ENCODE measurements at regions not wholly inside any gene's neighbourhood (a gene's known extent, or its start where the extent isn't known, plus 50 kb on each side); places are given as distances from the start of the nearest gene placed in this dataset.

- Histone ChIP-seq H3K27ac (no peak overlapping the region), H3K4me1 (no peaks in the 10 kb centered on the region), H3K9me3 (no peaks in the 10 kb centered on the region), H3K27me3 (replicated peaks in 1 of 7) (no peaks in the 10 kb centered on the region), H3K36me3 (no peaks in the 10 kb centered on the region), H3K4me3 (no peak overlapping the region)
- WGBS, 5 donors, result 72 to 89% (median 83%) methylated on average over 3 of the region's 3 CpGs
- intact Hi-C loops (cut with DNase I; ENCODE audit: low total_unique reads), result no loop called here
- TF ChIP-seq POLR2A (IDR thresholded peaks at IDR 0.05), result no peak
- TF ChIP-seq, protein P1, sequence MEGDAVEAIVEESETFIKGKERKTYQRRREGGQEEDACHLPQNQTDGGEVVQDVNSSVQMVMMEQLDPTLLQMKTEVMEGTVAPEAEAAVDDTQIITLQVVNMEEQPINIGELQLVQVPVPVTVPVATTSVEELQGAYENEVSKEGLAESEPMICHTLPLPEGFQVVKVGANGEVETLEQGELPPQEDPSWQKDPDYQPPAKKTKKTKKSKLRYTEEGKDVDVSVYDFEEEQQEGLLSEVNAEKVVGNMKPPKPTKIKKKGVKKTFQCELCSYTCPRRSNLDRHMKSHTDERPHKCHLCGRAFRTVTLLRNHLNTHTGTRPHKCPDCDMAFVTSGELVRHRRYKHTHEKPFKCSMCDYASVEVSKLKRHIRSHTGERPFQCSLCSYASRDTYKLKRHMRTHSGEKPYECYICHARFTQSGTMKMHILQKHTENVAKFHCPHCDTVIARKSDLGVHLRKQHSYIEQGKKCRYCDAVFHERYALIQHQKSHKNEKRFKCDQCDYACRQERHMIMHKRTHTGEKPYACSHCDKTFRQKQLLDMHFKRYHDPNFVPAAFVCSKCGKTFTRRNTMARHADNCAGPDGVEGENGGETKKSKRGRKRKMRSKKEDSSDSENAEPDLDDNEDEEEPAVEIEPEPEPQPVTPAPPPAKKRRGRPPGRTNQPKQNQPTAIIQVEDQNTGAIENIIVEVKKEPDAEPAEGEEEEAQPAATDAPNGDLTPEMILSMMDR (IDR thresholded peaks at IDR 0.05 in 8 of 11, conservative IDR thresholded peaks at IDR 0.05 in 3 of 11), result no peak
- TF ChIP-seq POLR2AphosphoS5 (IDR thresholded peaks at IDR 0.05), result no peak
- no peak for DNase-seq
Measured at GRCh38 chr15:62616746-62617145, 425.8 kb upstream of the TPM1 start.

- TF ChIP-seq, protein P1 (IDR thresholded peaks at IDR 0.05 in 8 of 11, conservative IDR thresholded peaks at IDR 0.05 in 3 of 11), result no peak
- TF ChIP-seq POLR2AphosphoS5 (IDR thresholded peaks at IDR 0.05) (no peak), POLR2A (IDR thresholded peaks at IDR 0.05) (no peak)
- DNase-seq, result no peak
- no peak overlapping the region for H3K27ac ChIP-seq
- intact Hi-C loops (cut with DNase I; ENCODE audit: low total_unique reads), result no loop called here
- no peaks in the 10 kb centered on the region for H3K36me3 ChIP-seq
- no peaks in the 10 kb centered on the region for H3K27me3 ChIP-seq (replicated peaks in 1 of 7)
- no peaks in the 10 kb centered on the region for H3K4me1 ChIP-seq
- no peak overlapping the region for H3K4me3 ChIP-seq
- WGBS, 5 donors, result 88 to 92% (median 90%) methylated on average over 4 of the region's 4 CpGs
- H3K9me3 ChIP-seq, result no peaks in the 10 kb centered on the region
Measured at GRCh38 chr15:62617741-62618140, 424.8 kb upstream of the TPM1 start.

- H3K4me3 ChIP-seq, result no peak overlapping the region
- intact Hi-C loops (cut with DNase I; ENCODE audit: low total_unique reads), result no loop called here
- H3K4me1 ChIP-seq, result no peaks in the 10 kb centered on the region
- no peak overlapping the region for H3K27ac ChIP-seq
- 93 to 100% (median 95%) methylated on average over 2 of the region's 2 CpGs for WGBS, 5 donors
- no peaks in the 10 kb centered on the region for H3K36me3 ChIP-seq
- TF ChIP-seq POLR2AphosphoS5 (IDR thresholded peaks at IDR 0.05) (no peak), POLR2A (IDR thresholded peaks at IDR 0.05) (no peak)
- TF ChIP-seq, protein P1 (IDR thresholded peaks at IDR 0.05 in 8 of 11, conservative IDR thresholded peaks at IDR 0.05 in 3 of 11), result no peak
- no peaks in the 10 kb centered on the region for H3K27me3 ChIP-seq (replicated peaks in 1 of 7)
- DNase-seq, result no peak
- no peaks in the 10 kb centered on the region for H3K9me3 ChIP-seq
Measured at GRCh38 chr15:62618432-62618831, 424.1 kb upstream of the TPM1 start.

GRCh38 chr15:62618846-62619504 lies 423.6 kb upstream of the TPM1 start:
- TF ChIP-seq POLR2AphosphoS5 (IDR thresholded peaks at IDR 0.05) (no peak), POLR2A (IDR thresholded peaks at IDR 0.05) (no peak)
- TF ChIP-seq, protein P1 (IDR thresholded peaks at IDR 0.05 in 8 of 11, conservative IDR thresholded peaks at IDR 0.05 in 3 of 11), result no peak
- Histone ChIP-seq H3K36me3 (no peaks in the 10 kb centered on the region), H3K4me1 (no peaks in the 10 kb centered on the region), H3K27me3 (replicated peaks in 1 of 7) (no peaks in the 10 kb centered on the region), H3K4me3 (no peak overlapping the region), H3K9me3 (no peaks in the 10 kb centered on the region), H3K27ac (no peak overlapping the region)
- DNase-seq, result no peak
- intact Hi-C loops (cut with DNase I; ENCODE audit: low total_unique reads), result no loop called here
- WGBS, 5 donors, result 89 to 94% (median 90%) methylated on average over 5 of the region's 5 CpGs
